ENCODE measurements at regions not wholly inside any gene's neighbourhood (a gene's known extent, or its start where the extent isn't known, plus 50 kb on each side); places are given as distances from the start of the nearest gene placed in this dataset.

DNA sequence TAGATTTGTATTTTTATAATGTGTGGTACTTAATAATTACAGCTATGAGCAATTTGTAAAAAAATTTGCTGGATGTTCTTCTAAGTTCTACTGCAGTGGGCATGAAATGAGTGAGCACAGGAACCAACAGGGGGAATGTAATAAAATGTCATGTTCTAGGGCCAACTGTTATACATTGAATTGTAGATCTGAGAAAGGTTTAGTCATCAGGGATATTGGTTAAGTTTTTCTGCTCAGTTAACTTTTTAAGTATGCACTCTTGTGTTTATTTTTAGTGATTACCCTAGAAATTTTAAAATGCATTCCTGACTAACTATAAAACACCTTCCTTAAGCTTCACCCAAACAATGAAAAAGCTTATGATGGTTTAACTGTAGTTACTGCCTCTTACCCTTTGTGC lies 101.8 kb downstream of the CAND1 start:
- no peak overlapping the region for H3K27ac ChIP-seq (ENCODE audit: low read length)
- no peak overlapping the region for H3K9ac ChIP-seq (ENCODE audit: low read depth, low read length)
- H3K4me1 ChIP-seq (ENCODE audit: insufficient read depth, low read length), result no peaks in the 10 kb centered on the region
- H4K20me1 ChIP-seq (ENCODE audit: insufficient read depth, low read length), result no peaks in the 10 kb centered on the region
- H2AFZ ChIP-seq (ENCODE audit: low read depth, low read length), result no peak overlapping the region
- no peak for ATAC-seq (ENCODE audit: insufficient read depth, low read depth)
- no peak overlapping the region for H3K4me2 ChIP-seq (ENCODE audit: insufficient read depth, low read length)
- no peaks in the 10 kb centered on the region for H3K27me3 ChIP-seq (ENCODE audit: insufficient read depth, low read length, poor library complexity)
- no peaks in the 10 kb centered on the region for H3K36me3 ChIP-seq (ENCODE audit: insufficient read depth, low read length)
- DNase-seq, result no peak
- no peak overlapping the region for H3K4me3 ChIP-seq (ENCODE audit: low read depth in 1 of 2, low read length in 2 of 2)
- no peaks in the 10 kb centered on the region for H3K79me2 ChIP-seq (ENCODE audit: insufficient read depth, low read length)
- TF ChIP-seq, protein P1, sequence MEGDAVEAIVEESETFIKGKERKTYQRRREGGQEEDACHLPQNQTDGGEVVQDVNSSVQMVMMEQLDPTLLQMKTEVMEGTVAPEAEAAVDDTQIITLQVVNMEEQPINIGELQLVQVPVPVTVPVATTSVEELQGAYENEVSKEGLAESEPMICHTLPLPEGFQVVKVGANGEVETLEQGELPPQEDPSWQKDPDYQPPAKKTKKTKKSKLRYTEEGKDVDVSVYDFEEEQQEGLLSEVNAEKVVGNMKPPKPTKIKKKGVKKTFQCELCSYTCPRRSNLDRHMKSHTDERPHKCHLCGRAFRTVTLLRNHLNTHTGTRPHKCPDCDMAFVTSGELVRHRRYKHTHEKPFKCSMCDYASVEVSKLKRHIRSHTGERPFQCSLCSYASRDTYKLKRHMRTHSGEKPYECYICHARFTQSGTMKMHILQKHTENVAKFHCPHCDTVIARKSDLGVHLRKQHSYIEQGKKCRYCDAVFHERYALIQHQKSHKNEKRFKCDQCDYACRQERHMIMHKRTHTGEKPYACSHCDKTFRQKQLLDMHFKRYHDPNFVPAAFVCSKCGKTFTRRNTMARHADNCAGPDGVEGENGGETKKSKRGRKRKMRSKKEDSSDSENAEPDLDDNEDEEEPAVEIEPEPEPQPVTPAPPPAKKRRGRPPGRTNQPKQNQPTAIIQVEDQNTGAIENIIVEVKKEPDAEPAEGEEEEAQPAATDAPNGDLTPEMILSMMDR (IDR thresholded peaks at IDR 0.05; ENCODE audit: borderline replicate concordance, extremely low read depth, low read length, poor library complexity, severe bottlenecking), result no peak
- TF ChIP-seq EZH2 (IDR thresholded peaks at IDR 0.05; ENCODE audit: borderline replicate concordance, low read depth, low read length, severe bottlenecking), result no peak
- peaks cover 6% of the 10 kb centered on the region for H3K9me3 ChIP-seq (ENCODE audit: insufficient read depth, low read length, severe bottlenecking)

DNA sequence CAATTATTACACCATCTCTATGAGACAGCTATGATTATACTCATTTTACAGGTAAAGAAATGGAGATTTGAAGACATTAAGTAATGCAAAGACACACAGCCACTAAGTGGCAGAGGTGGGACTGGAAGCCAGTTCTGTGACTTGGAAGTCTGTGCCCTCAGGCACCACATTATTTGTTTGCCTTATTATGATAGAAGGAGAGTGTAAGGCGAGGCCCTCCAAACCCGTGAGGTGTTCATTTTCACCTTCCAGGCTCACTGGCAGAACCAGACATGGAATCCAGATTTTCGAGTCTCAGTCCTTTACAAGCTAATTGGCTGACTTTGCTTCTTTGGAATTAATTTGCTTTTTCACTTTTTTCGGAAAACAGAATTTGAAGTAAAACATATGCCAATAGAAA lies 107.9 kb downstream of the CAND1 start:
- Histone ChIP-seq H3K4me3 (ENCODE audit: low read depth in 1 of 2, low read length in 2 of 2) (no peak overlapping the region), H3K4me1 (ENCODE audit: insufficient read depth, low read length) (no peaks in the 10 kb centered on the region), H3K27me3 (ENCODE audit: insufficient read depth, low read length, poor library complexity) (no peaks in the 10 kb centered on the region), H2AFZ (ENCODE audit: low read depth, low read length) (no peak overlapping the region), H3K9ac (ENCODE audit: low read depth, low read length) (no peak overlapping the region), H3K79me2 (ENCODE audit: insufficient read depth, low read length) (no peaks in the 10 kb centered on the region), H3K9me3 (ENCODE audit: insufficient read depth, low read length, severe bottlenecking) (peaks cover 2% of the 10 kb centered on the region), H3K36me3 (ENCODE audit: insufficient read depth, low read length) (no peaks in the 10 kb centered on the region), H3K4me2 (ENCODE audit: insufficient read depth, low read length) (no peak overlapping the region), H4K20me1 (ENCODE audit: insufficient read depth, low read length) (no peaks in the 10 kb centered on the region), H3K27ac (ENCODE audit: low read length) (no peak overlapping the region)
- ATAC-seq (ENCODE audit: insufficient read depth, low read depth) (no peak), DNase-seq (no peak)
- TF ChIP-seq EZH2 (IDR thresholded peaks at IDR 0.05; ENCODE audit: borderline replicate concordance, low read depth, low read length, severe bottlenecking), result no peak
- TF ChIP-seq, protein P1 (IDR thresholded peaks at IDR 0.05; ENCODE audit: borderline replicate concordance, extremely low read depth, low read length, poor library complexity, severe bottlenecking), result no peak

DNA sequence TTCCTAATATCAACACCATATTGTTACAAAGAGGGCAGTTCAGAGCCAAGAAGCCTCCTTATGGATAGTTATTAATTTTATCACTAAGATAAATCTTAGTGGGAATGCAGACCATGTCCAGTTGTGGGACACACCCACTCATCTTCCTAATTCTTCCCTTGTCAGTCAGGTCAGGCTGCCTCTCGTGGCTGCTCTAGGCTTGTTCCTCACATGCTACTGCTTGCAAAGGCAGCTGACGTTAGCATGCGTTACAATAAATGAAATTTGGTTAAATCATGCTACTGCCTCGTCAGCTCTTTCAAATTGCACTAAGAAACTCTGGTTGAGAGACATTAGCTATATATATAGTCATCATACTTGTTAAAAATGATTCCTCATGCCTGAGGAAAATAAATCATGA lies 108.4 kb downstream of the CAND1 start:
- Histone ChIP-seq H3K79me2 (ENCODE audit: insufficient read depth, low read length) (no peaks in the 10 kb centered on the region), H3K27me3 (ENCODE audit: insufficient read depth, low read length, poor library complexity) (no peaks in the 10 kb centered on the region), H3K9ac (ENCODE audit: low read depth, low read length) (no peak overlapping the region), H3K27ac (ENCODE audit: low read length) (no peak overlapping the region), H2AFZ (ENCODE audit: low read depth, low read length) (no peak overlapping the region), H3K9me3 (ENCODE audit: insufficient read depth, low read length, severe bottlenecking) (no peaks in the 10 kb centered on the region), H4K20me1 (ENCODE audit: insufficient read depth, low read length) (no peaks in the 10 kb centered on the region), H3K4me1 (ENCODE audit: insufficient read depth, low read length) (no peaks in the 10 kb centered on the region), H3K4me2 (ENCODE audit: insufficient read depth, low read length) (no peak overlapping the region), H3K36me3 (ENCODE audit: insufficient read depth, low read length) (no peaks in the 10 kb centered on the region), H3K4me3 (ENCODE audit: low read depth in 1 of 2, low read length in 2 of 2) (no peak overlapping the region)
- TF ChIP-seq, protein P1 (IDR thresholded peaks at IDR 0.05; ENCODE audit: borderline replicate concordance, extremely low read depth, low read length, poor library complexity, severe bottlenecking), result no peak
- no peak for TF ChIP-seq EZH2 (IDR thresholded peaks at IDR 0.05; ENCODE audit: borderline replicate concordance, low read depth, low read length, severe bottlenecking)
- ATAC-seq (ENCODE audit: insufficient read depth, low read depth) (no peak), DNase-seq (no peak)
